Stimulated activated naive CD8-positive, alpha-beta T cell treated with anti-CD3 and anti-CD28 coated beads, Interleukin-15, Interleukin-2, amounts not matched to agents 100 U/mL and 50 U/mL, for 24 hours (primary cell): ENCODE measurements at regions not wholly inside any gene's neighbourhood (a gene's known extent, or its start where the extent isn't known, plus 50 kb on each side); places are given as distances from the start of the nearest gene placed in this dataset.

ENCODE experiments used
- ATAC-seq: fragments of 150-1000 bp; cut with Tn5 transposase; one replicate; pipeline ENCODE4 v1.10.0; 2021
- DNase-seq: peaks from one replicate; pipeline ENCODE4 v3.0.0; 2021

GRCh38 chr14:58947814-58948445 lies 240.5 kb upstream of the DAAM1 start:
- no peak for DNase-seq
- ATAC-seq: no peak

- ATAC-seq (no peak), DNase-seq (no peak)
Observed at GRCh38 chr14:58950555-58950954, 237.9 kb upstream of the DAAM1 start.

- ATAC-seq (no peak), DNase-seq (no peak)
Observed at GRCh38 chr14:58951143-58951542, 237.3 kb upstream of the DAAM1 start.

GRCh38 chr14:58954052-58954451 lies 234.4 kb upstream of the DAAM1 start:
- ATAC-seq (no peak), DNase-seq (no peak)

GRCh38 chr14:58954901-58955861 lies 233.3 kb upstream of the DAAM1 start:
- ATAC-seq (no peak), DNase-seq (no peak)

- DNase-seq (no peak), ATAC-seq (no peak)
Observed at GRCh38 chr14:58961045-58961731, 227.3 kb upstream of the DAAM1 start.

- no peak for DNase-seq
- no peak for ATAC-seq
Observed at GRCh38 chr14:58963873-58964597, 224.4 kb upstream of the DAAM1 start.

GRCh38 chr14:58964598-58964928 lies 223.9 kb upstream of the DAAM1 start:
- no peak for ATAC-seq
- DNase-seq: no peak

- DNase-seq (no peak), ATAC-seq (no peak)
Observed at GRCh38 chr14:58965601-58966000, 222.9 kb upstream of the DAAM1 start.

GRCh38 chr14:58966997-58967396 lies 221.5 kb upstream of the DAAM1 start:
- ATAC-seq (no peak), DNase-seq (no peak)

GRCh38 chr14:58969951-58970751 lies 218.3 kb upstream of the DAAM1 start:
- ATAC-seq: no peak
- DNase-seq: no peak

GRCh38 chr14:58972233-58973017 lies 216.0 kb upstream of the DAAM1 start:
- ATAC-seq (no peak), DNase-seq (no peak)

GRCh38 chr14:58977366-58977765 lies 211.1 kb upstream of the DAAM1 start:
- no peak for DNase-seq
- no peak for ATAC-seq

- DNase-seq (no peak), ATAC-seq (no peak)
Observed at GRCh38 chr14:58978343-58978742, 210.1 kb upstream of the DAAM1 start.

- ATAC-seq (no peak), DNase-seq (no peak)
Observed at GRCh38 chr14:58979325-58979724, 209.1 kb upstream of the DAAM1 start.

GRCh38 chr14:58981840-58982239 lies 206.6 kb upstream of the DAAM1 start:
- DNase-seq (no peak), ATAC-seq (no peak)

- no peak for DNase-seq
- ATAC-seq: no peak
Observed at GRCh38 chr14:58985786-58986185, 202.7 kb upstream of the DAAM1 start.

GRCh38 chr14:58987591-58987990 lies 200.9 kb upstream of the DAAM1 start:
- ATAC-seq: no peak
- no peak for DNase-seq

GRCh38 chr14:58992935-58993334 lies 195.5 kb upstream of the DAAM1 start:
- DNase-seq: no peak
- ATAC-seq: no peak

GRCh38 chr14:58994130-58994529 lies 194.3 kb upstream of the DAAM1 start:
- no peak for ATAC-seq
- no peak for DNase-seq

GRCh38 chr14:59004012-59004411 lies 184.5 kb upstream of the DAAM1 start:
- ATAC-seq (no peak), DNase-seq (no peak)
